ENCODE measurements at regions not wholly inside any gene's neighbourhood (a gene's known extent, or its start where the extent isn't known, plus 50 kb on each side); places are given as distances from the start of the nearest gene placed in this dataset.

- no peak for TF ChIP-seq CTCF (IDR thresholded peaks at IDR 0.05)
- no peak for TF ChIP-seq POLR2A (IDR thresholded peaks at IDR 0.05)
Observed at GRCh38 chr7:124086843-124087242, 54.0 kb upstream of the TMEM229A start.

Data from suprapubic skin (tissue), 3 donors.